GM12875 (cell line): ENCODE measurements at regions not wholly inside any gene's neighbourhood (a gene's known extent, or its start where the extent isn't known, plus 50 kb on each side); places are given as distances from the start of the nearest gene placed in this dataset.

Experiments
- H3K4me3 ChIP-seq: one replicate; pipeline ENCODE4 v1.5.1; 2011; ENCODE audit warnings: low read depth, low read length, control low read depth
- CTCF ChIP-seq: IDR thresholded peaks from 2 replicates; pipeline ENCODE4 v1.5.1; 2011; ENCODE audit warnings: low read depth, mild to moderate bottlenecking, control low read depth, inconsistent platforms, low read length, moderate library complexity, borderline replicate concordance; ENCODE audit not compliant: insufficient read depth

- H3K4me3 ChIP-seq = no peak overlapping the region
- TF ChIP-seq CTCF = no peak
Measured at GRCh38 chr2:168314236-168314635, 66.8 kb upstream of the STK39 start.

- no peak for TF ChIP-seq CTCF
- no peak overlapping the region for H3K4me3 ChIP-seq
Measured at GRCh38 chr2:168315331-168316072, 68.1 kb upstream of the STK39 start.

- no peak overlapping the region for H3K4me3 ChIP-seq
- TF ChIP-seq CTCF = no peak
Measured at GRCh38 chr2:168316073-168316440, 68.7 kb upstream of the STK39 start.

GRCh38 chr2:168317282-168317681 is 69.9 kb upstream of the STK39 start:
- TF ChIP-seq CTCF = no peak
- no peak overlapping the region for H3K4me3 ChIP-seq

GRCh38 chr2:168320267-168320666 is 72.9 kb upstream of the STK39 start:
- TF ChIP-seq CTCF = no peak
- no peak overlapping the region for H3K4me3 ChIP-seq

- H3K4me3 ChIP-seq = no peak overlapping the region
- TF ChIP-seq CTCF = no peak
Measured at GRCh38 chr2:168322325-168323007, 75.1 kb upstream of the STK39 start.

GRCh38 chr2:168323529-168324021 is 76.2 kb upstream of the STK39 start:
- TF ChIP-seq CTCF = no peak

More at GRCh38 chr2:168323529-168324021, 76.2 kb upstream of the STK39 start:
- no peak overlapping the region for H3K4me3 ChIP-seq
